ENCODE measurements at regions not wholly inside any gene's neighbourhood (a gene's known extent, or its start where the extent isn't known, plus 50 kb on each side); places are given as distances from the start of the nearest gene placed in this dataset.
"Not testable (repeated sequence)": the region's sequence is repeated elsewhere in the genome, so short reads cannot be mapped to it uniquely, and the experiment has no call there.

DNA sequence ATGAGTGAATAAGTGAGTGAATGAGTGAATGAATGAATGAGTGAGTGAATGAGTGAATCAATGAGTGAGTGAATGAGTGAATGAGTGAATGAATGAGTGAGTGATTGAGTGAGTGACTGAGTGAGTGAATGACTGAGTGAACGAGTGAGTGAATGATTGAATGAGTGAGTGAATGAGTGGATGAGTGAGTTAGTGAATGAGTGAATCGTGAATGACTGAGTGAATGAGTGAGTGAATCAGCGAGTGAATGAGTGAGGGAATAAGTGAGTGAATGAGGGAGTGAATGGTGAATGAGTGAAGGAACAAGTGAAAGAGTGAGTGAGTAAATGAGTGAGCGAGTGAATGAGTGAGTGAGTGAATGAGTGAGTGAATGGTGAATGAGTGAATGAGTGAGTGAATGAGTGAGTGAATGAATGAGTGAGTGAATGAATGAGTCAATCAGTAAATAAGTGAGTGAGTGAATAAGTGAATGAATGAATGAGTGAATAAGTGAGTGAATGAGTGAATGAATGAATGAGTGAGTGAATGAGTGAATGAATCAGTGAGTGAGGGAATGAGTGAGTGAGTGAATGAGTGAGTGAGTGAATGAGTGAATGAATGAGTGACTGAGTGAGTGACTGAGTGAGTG is 135.7 kb upstream of the ZNF469 start:
- H3K9me3 ChIP-seq; DNase-seq; H3K27ac ChIP-seq; ATAC-seq; H3K4me3 ChIP-seq; H3K27me3 ChIP-seq; intact Hi-C loops (cut with DNase I; ENCODE audit: low total_unique reads); H3K4me1 ChIP-seq; H3K36me3 ChIP-seq; in situ Hi-C loops (cut with MboI; ENCODE audit: low sequenced_read_pairs in 4 of 4): not testable (repeated sequence)

DNA sequence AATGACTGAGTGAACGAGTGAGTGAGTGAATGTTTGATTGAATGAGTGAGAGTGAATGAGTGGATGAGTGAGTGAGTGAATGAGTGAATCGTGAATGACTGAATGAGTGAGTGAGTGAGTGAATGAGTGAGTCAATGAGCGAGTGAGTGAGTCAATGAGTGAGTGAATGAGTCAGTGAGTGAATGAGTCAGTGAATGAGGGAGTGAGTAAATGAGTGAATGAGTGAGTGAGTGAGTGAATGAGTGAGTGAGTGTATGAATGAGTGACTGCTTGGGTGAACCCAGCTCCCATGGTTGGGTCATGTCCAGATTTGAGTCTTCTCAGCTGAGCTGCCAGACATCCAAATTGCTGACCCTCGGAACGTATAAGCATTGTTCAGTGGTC is 135.2 kb upstream of the ZNF469 start:
- in situ Hi-C loops (cut with MboI; ENCODE audit: low sequenced_read_pairs in 4 of 4); H3K9me3 ChIP-seq; ATAC-seq: not testable (repeated sequence)

DNA sequence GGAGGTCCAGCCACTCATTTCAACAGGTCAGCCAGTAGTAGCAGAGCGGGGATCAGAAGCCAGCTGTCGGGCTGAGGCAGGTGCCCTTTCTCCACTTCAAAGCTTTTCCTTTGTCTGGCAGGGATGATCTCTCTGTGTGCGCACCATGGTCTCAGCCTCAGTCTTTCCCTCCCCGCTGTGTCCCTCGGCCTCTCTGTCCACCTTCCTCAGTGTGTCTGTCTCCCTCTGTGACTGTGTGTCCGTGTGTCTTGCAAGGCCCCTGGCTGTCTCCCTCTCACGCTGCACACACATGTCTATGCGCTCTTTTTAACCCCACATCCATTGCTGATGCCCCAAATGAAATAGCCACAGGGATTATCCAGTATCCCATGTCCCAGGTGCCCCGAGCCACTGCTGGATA is 134.0 kb upstream of the ZNF469 start:
- H3K27me3 ChIP-seq; ATAC-seq; intact Hi-C loops (cut with DNase I; ENCODE audit: low total_unique reads); H3K36me3 ChIP-seq; H3K9me3 ChIP-seq; H3K27ac ChIP-seq; H3K4me3 ChIP-seq; DNase-seq; H3K4me1 ChIP-seq; in situ Hi-C loops (cut with MboI; ENCODE audit: low sequenced_read_pairs in 4 of 4): not testable (repeated sequence)

More for the DNA sequence above, 135.2 kb upstream of the ZNF469 start:
- H3K27me3 ChIP-seq; intact Hi-C loops (cut with DNase I; ENCODE audit: low total_unique reads); H3K27ac ChIP-seq; H3K4me3 ChIP-seq; H3K4me1 ChIP-seq; H3K36me3 ChIP-seq; DNase-seq: not testable (repeated sequence)

DNA sequence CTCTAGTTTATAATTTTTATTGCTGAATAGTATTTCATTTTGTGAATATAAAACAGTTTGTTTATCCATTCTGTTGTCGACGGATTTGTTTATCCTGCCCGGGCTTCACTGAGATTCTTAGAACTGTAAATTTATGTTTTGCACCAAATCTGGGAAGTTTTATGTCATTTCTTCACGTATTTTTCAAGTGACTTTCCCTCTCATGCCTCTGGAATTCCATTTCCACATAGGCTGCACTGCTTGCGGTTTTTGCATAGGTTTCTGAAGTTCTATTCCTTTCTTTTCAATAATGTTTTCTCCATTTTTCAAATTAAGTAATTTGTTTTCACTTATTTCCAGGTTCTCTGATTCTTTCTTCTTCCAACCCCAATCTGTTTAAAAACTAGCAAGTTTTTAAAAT is 132.4 kb upstream of the ZNF469 start:
- H3K4me3 ChIP-seq; ATAC-seq; DNase-seq; H3K4me1 ChIP-seq; intact Hi-C loops (cut with DNase I; ENCODE audit: low total_unique reads); H3K27ac ChIP-seq; H3K36me3 ChIP-seq; H3K27me3 ChIP-seq; in situ Hi-C loops (cut with MboI; ENCODE audit: low sequenced_read_pairs in 4 of 4); H3K9me3 ChIP-seq: not testable (repeated sequence)

DNA sequence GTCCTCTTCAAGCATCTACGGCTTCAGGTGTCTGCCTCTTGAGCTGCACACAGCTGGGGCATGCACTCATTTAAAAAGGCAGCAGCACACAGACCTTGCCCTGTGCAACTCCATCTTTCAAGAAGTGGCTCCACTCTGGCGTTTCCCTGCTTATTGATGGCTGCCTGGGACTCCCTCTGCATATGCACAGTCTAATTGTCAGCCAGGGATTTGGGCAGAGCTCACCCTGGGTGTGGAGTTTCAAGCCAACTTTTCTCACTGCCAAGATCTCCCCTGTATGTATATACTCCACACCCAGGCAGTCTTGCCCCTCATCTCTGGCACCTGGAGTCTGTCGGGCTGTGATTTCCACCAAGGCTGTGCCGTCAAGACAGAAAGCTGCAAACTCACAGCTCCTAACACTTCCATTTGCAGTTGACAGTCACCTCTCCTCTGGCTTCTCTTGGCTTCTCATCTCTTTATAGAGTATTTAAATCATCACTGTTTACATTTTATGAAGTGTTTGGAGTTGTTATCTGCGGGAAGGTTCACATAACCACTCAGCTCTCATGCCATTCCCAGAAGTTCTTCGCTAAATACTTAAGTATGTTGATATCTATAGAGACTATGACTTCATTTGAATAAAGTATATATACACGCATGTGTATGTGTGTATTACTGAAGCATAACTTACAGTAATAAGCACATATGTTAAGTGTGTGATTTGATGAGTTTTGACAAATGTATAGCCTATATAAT is 130.5 kb upstream of the ZNF469 start:
- H3K27ac ChIP-seq; H3K27me3 ChIP-seq; H3K4me3 ChIP-seq; intact Hi-C loops (cut with DNase I; ENCODE audit: low total_unique reads); H3K9me3 ChIP-seq; DNase-seq; H3K36me3 ChIP-seq; H3K4me1 ChIP-seq; in situ Hi-C loops (cut with MboI; ENCODE audit: low sequenced_read_pairs in 4 of 4); ATAC-seq: not testable (repeated sequence)

DNA sequence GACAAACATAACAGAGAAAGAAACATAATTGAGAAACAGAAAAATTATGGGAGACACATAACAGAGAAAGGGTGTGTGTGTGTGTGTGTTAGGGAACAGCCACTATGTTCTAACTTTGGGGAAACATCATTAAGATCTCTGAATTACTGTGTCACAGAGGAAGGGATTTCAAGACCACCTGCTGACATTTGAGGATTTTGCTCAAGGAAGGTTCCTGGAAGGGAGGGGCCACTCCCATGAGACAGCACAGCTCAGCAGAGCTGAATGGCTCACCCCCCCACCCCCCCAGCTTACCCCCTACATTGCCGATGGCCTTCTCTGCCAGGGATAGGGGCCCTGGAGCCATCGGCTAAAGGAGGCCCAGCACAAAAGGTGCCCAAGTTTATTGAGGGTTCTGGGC is 124.6 kb upstream of the ZNF469 start:
- intact Hi-C loops (cut with DNase I; ENCODE audit: low total_unique reads); in situ Hi-C loops (cut with MboI; ENCODE audit: low sequenced_read_pairs in 4 of 4); H3K9me3 ChIP-seq; ATAC-seq; H3K4me3 ChIP-seq; H3K27ac ChIP-seq; H3K27me3 ChIP-seq; DNase-seq; H3K4me1 ChIP-seq; H3K36me3 ChIP-seq: not testable (repeated sequence)

DNA sequence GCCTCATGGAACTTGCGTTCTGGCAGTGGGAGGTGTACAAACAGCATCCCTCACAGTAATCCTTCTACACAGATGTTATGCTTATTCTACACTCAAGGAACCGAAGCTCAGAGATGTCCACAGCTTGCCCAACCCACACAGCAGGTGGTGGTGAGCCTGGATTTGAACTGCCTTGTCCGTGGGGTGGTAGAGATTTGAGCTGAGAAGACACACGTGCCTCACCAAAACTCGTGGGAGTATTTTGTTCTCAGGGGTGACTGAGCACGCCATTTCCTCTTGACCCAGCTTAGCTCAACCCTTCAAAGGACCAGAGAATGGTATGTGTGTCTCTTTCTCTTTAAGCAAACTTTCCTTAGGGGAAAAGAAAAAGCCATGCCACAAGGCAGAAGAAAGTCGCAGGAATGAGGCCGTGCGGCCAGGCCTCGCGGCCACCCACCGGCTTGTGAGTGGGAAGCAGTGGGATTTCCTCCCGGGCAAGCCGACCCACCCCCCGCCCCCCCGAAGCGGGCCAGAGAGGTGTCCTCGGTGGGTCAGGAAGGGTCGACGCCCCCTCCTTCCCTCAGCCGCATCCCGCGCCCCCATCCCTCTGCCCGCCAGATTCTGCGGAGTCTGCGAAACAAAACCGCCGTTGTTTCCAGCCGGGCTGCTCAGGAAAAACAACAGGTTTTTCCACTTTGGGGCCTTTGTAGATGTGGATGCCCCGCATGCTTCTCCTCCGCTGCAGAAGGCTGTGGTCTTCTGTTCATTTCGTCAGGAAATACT is 123.8 kb upstream of the ZNF469 start:
- H3K27ac ChIP-seq; DNase-seq; in situ Hi-C loops (cut with MboI; ENCODE audit: low sequenced_read_pairs in 4 of 4); H3K27me3 ChIP-seq; intact Hi-C loops (cut with DNase I; ENCODE audit: low total_unique reads); H3K4me3 ChIP-seq; H3K36me3 ChIP-seq; H3K9me3 ChIP-seq; H3K4me1 ChIP-seq; ATAC-seq: not testable (repeated sequence)

DNA sequence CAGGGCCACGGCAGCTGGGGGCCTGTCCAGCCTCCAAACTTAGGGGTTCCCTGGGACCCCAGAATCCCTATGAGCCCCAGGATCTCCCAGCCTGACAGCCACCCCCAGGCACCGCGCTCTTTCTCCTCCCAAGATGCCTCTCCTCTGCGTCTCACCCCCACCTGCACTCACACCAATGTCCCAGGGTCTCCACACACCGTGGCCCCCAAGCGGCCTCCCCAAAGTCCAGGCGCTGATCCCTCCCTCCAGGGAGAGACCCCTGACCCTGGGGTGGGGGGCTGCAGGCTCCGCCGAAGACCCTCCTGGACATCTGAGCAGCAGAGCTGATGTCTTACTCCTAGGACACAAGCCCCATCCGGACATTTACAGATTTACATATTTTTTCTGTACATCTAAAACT is 123.2 kb upstream of the ZNF469 start:
- H3K27me3 ChIP-seq; H3K9me3 ChIP-seq; intact Hi-C loops (cut with DNase I; ENCODE audit: low total_unique reads); H3K4me3 ChIP-seq; H3K36me3 ChIP-seq; H3K4me1 ChIP-seq; H3K27ac ChIP-seq; ATAC-seq; in situ Hi-C loops (cut with MboI; ENCODE audit: low sequenced_read_pairs in 4 of 4); DNase-seq: not testable (repeated sequence)

DNA sequence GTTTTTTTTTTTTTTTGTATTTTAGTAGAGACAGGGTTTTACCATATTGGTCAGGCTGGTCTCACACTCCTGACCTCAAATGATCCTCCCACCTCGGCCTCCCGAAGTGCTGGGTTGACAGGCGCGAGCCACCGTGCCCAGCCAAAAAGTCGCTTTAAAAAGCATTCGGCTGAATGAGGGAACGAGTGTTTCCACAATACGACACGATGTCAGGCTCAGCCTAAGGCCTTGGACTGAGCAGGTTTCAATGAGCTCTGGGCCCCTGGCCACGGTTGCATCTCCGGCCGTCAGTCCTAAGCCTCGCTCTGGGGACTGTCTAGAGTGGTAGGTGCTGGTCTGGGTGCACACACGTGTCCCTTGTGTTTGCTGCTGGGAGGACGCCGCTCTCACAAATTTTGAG is 122.6 kb upstream of the ZNF469 start:
- not testable (repeated sequence) for H3K27ac ChIP-seq, H3K9me3 ChIP-seq, DNase-seq

DNA sequence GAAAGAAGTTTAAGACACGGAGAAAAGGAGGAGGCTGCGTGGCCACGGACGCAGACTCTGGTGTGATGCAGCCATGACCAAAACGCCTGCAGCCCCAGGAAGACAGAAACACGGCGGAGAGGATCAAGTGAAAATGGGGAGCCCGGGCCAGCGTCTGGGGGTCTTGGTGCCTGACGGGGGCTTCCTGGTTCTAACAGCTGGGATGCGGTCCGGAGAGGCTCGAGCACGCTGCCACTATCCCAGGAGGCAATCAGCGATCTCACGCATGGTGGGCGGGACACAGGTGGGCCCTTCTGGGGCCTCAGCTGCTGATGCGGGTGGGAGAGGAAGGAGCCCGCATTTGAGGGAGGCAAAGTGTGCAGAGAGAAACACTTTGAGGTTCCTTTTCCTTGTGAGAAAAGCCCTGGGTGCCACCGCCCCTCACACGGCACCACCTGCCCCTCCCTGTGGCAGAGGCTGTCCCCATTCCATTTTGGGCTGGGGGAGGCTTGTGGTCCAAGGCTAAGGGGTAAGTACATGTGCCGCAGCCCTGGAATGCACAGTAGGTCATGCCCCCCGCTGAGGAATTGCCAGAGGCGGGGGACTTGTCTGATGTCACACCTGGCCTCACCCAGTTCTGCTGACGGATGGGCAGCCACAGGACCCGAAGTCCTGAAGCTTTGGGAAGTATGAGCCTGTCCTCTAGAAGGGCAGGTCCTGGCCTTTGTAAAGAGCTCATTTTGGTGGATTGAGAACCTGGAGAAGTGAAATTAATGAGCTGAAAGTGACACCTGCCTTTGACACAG is 121.7 kb upstream of the ZNF469 start:
- H3K27me3 ChIP-seq; intact Hi-C loops (cut with DNase I; ENCODE audit: low total_unique reads); DNase-seq; H3K27ac ChIP-seq; H3K4me3 ChIP-seq; in situ Hi-C loops (cut with MboI; ENCODE audit: low sequenced_read_pairs in 4 of 4); H3K9me3 ChIP-seq; H3K36me3 ChIP-seq; ATAC-seq: not testable (repeated sequence)
- peaks cover 4 to 14% of the 10 kb centered on the region in 2 donors for H3K4me1 ChIP-seq

More for the DNA sequence above, 122.6 kb upstream of the ZNF469 start:
- ATAC-seq; H3K4me3 ChIP-seq; intact Hi-C loops (cut with DNase I; ENCODE audit: low total_unique reads); in situ Hi-C loops (cut with MboI; ENCODE audit: low sequenced_read_pairs in 4 of 4); H3K36me3 ChIP-seq; H3K27me3 ChIP-seq; H3K4me1 ChIP-seq: not testable (repeated sequence)

All from gastrocnemius medialis (tissue), 4 donors.